GM12878 (cell line): ENCODE measurements at regions not wholly inside any gene's neighbourhood (a gene's known extent, or its start where the extent isn't known, plus 50 kb on each side); places are given as distances from the start of the nearest gene placed in this dataset.

Source experiments
- BCL11A ChIP-seq: IDR thresholded peaks from 2 replicates; pipeline ENCODE4 v1.6.1; 2011; ENCODE audit warnings: low read depth, low read length
- BMI1 ChIP-seq: fragments of 450-650 bp; IDR thresholded peaks from 2 replicates; pipeline ENCODE4 v1.6.1; 2016; ENCODE audit warnings: mild to moderate bottlenecking, moderate library complexity, borderline replicate concordance
- BRCA1 ChIP-seq: IDR thresholded peaks from 2 replicates; pipeline ENCODE4 v1.6.1; 2011; ENCODE audit warnings: low read depth, low read length, improper control_type of control experiment
- CBX5 ChIP-seq: sonication (generic); IDR thresholded peaks from 2 replicates; pipeline ENCODE4 v1.6.1; 2016; ENCODE audit warnings: low read depth, moderate library complexity, mild to moderate bottlenecking, inconsistent platforms
- CEBPB ChIP-seq, 2 experiments: fragments of 150-350 bp in 1 of 2; IDR thresholded peaks; 2 replicates each; pipeline ENCODE4 v1.6.1; 2012 to 2014; ENCODE audit warnings: low read depth in 2 of 2, low read length in 2 of 2, borderline replicate concordance in 1 of 2, inconsistent platforms in 1 of 2
- CHD1 ChIP-seq: IDR thresholded peaks from 2 replicates; pipeline ENCODE4 v1.6.1; 2012; ENCODE audit warnings: low read depth, low read length, improper control_type of control experiment
- CREM ChIP-seq: IDR thresholded peaks from 2 replicates; pipeline ENCODE4 v1.6.1; 2014; ENCODE audit warnings: antibody characterized with exemption, low read depth
- KLF5 ChIP-seq: fragments of 450-650 bp; IDR thresholded peaks from 2 replicates; pipeline ENCODE4 v1.6.1; 2014; ENCODE audit warnings: mild to moderate bottlenecking; ENCODE audit not compliant: partially characterized antibody
- NFIC ChIP-seq: IDR thresholded peaks from 2 replicates; pipeline ENCODE4 v1.6.1; 2012; ENCODE audit warnings: low read depth, mild to moderate bottlenecking, inconsistent platforms, low read length, moderate library complexity
- NFXL1 ChIP-seq: fragments of 450-650 bp; IDR thresholded peaks from 2 replicates; pipeline ENCODE4 v1.6.1; 2017; ENCODE audit warnings: antibody characterized with exemption, mild to moderate bottlenecking, borderline replicate concordance
- PML ChIP-seq: IDR thresholded peaks from 2 replicates; pipeline ENCODE4 v1.6.1; 2012; ENCODE audit warnings: low read length, inconsistent platforms
- SMAD1 ChIP-seq: fragments of 450-650 bp; IDR thresholded peaks from 2 replicates; pipeline ENCODE4 v1.6.1; 2018; ENCODE audit warnings: mild to moderate bottlenecking, low read depth; ENCODE audit not compliant: partially characterized antibody
- SP1 ChIP-seq: IDR thresholded peaks from one replicate; pipeline ENCODE4 v1.6.1; 2011; ENCODE audit warnings: low read depth, low read length
- SREBF1 ChIP-seq: IDR thresholded peaks from 2 replicates; pipeline ENCODE4 v1.6.1; 2012; ENCODE audit warnings: mild to moderate bottlenecking, low read length
- STAT1 ChIP-seq: fragments of 450-650 bp; conservative IDR thresholded peaks from 2 replicates; pipeline ENCODE4 v1.6.1; 2014; ENCODE audit warnings: antibody characterized with exemption, mild to moderate bottlenecking
- ZBED1 ChIP-seq: IDR thresholded peaks from 2 replicates; pipeline ENCODE4 v1.6.1; 2016; ENCODE audit warnings: borderline replicate concordance
- ZNF217 ChIP-seq: fragments of 450-650 bp; IDR thresholded peaks from 2 replicates; pipeline ENCODE4 v1.6.1; 2017; ENCODE audit warnings: antibody characterized with exemption, mild to moderate bottlenecking
- ZNF274 ChIP-seq: IDR thresholded peaks from one replicate; pipeline ENCODE4 v1.8.0; 2011; ENCODE audit not compliant: insufficient read length, insufficient read depth
- ZNF384 ChIP-seq: IDR thresholded peaks from 2 replicates; pipeline ENCODE4 v1.6.1; 2012; ENCODE audit warnings: low read depth, mild to moderate bottlenecking, low read length, improper control_type of control experiment, borderline replicate concordance
- TF ChIP-seq, protein P1 (sequence below): IDR thresholded peaks from 2 replicates; pipeline ENCODE4 v1.6.1; 2012; ENCODE audit warnings: low read depth, low read length, improper control_type of control experiment
- TF ChIP-seq, protein P2 (sequence below): fragments of 450-650 bp; IDR thresholded peaks from 2 replicates; pipeline ENCODE4 v1.6.1; 2017; ENCODE audit warnings: mild to moderate bottlenecking, low read depth, inconsistent platforms; ENCODE audit not compliant: poor library complexity, severe bottlenecking
- TF ChIP-seq, protein P3 (sequence below): IDR thresholded peaks from 2 replicates; pipeline ENCODE4 v1.6.1; 2012; ENCODE audit warnings: improper control_type of control experiment, low read depth, low read length; ENCODE audit not compliant: insufficient replicate concordance
- TF ChIP-seq, protein P4 (sequence below): IDR thresholded peaks from 2 replicates; pipeline ENCODE4 v1.6.1; 2012; ENCODE audit warnings: low read depth, low read length, improper control_type of control experiment

DNA sequence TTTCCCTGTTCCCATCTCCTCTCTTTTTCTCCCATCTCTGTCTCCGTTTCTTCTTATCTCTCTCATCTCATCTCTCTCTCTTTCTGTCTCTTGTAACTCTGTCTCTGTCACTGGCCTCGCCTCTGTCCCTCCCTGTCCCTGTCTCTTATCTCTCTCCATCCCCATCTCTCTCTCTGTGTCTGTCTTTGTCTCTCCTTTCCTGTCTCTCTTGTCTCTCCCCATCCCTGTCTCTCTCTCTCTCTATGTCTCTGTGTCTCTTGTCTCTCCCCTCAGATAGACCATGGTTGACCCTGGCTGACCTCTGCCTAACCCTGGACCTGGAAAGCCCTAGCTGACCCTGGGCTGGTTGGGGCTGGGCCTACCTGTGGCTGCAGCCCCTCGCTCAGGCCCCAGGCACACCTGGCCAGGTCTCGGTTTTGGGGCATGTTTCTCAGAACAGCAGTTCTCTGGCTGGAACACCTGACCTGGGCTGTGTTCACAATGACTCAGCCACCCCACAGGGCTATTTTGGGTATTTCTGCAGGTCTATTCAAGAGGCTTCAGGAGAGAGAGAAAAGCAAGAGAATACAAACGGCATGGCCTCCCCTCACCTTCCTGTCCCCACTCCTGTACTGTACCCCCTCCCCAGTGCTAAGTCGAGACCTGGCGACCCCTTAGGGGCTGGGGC is 174.4 kb downstream of the TMEM121 start (continued):
- TF ChIP-seq SP1 (peak; percentile 71), KLF5 (no peak), BMI1 (peak; percentile 59; the same call in 1 of the 2 replicates), BRCA1 (no peak), CBX5 (no peak; the same call in 1 of the 2 replicates), ZNF384 (no peak), STAT1 (0 out of 2 replicates have a peak, but pooled peaks have one; percentile 36), NFXL1 (no peak), CREM (peak; percentile 79), SREBF1 (no peak), PML (no peak; the same call in 1 of the 2 replicates), SMAD1 (peak; percentile 84), CEBPB (IDR thresholded peaks at IDR 0.05; ENCODE audit: borderline replicate concordance in 1 of 2, low read depth in 2 of 2, low read length in 2 of 2) (no peak), ZNF274 (no peak), NFIC (peak; percentile 82), ZNF217 (no peak), ZBED1 (peak; percentile 72; the same call in 1 of the 2 replicates), BCL11A (peak; percentile 73), CHD1 (no peak)
- TF ChIP-seq, protein P1, sequence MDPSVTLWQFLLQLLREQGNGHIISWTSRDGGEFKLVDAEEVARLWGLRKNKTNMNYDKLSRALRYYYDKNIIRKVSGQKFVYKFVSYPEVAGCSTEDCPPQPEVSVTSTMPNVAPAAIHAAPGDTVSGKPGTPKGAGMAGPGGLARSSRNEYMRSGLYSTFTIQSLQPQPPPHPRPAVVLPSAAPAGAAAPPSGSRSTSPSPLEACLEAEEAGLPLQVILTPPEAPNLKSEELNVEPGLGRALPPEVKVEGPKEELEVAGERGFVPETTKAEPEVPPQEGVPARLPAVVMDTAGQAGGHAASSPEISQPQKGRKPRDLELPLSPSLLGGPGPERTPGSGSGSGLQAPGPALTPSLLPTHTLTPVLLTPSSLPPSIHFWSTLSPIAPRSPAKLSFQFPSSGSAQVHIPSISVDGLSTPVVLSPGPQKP: no peak
- TF ChIP-seq, protein P2, sequence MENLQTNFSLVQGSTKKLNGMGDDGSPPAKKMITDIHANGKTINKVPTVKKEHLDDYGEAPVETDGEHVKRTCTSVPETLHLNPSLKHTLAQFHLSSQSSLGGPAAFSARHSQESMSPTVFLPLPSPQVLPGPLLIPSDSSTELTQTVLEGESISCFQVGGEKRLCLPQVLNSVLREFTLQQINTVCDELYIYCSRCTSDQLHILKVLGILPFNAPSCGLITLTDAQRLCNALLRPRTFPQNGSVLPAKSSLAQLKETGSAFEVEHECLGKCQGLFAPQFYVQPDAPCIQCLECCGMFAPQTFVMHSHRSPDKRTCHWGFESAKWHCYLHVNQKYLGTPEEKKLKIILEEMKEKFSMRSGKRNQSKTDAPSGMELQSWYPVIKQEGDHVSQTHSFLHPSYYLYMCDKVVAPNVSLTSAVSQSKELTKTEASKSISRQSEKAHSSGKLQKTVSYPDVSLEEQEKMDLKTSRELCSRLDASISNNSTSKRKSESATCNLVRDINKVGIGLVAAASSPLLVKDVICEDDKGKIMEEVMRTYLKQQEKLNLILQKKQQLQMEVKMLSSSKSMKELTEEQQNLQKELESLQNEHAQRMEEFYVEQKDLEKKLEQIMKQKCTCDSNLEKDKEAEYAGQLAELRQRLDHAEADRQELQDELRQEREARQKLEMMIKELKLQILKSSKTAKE: peak; percentile 63
- TF ChIP-seq, protein P3, sequence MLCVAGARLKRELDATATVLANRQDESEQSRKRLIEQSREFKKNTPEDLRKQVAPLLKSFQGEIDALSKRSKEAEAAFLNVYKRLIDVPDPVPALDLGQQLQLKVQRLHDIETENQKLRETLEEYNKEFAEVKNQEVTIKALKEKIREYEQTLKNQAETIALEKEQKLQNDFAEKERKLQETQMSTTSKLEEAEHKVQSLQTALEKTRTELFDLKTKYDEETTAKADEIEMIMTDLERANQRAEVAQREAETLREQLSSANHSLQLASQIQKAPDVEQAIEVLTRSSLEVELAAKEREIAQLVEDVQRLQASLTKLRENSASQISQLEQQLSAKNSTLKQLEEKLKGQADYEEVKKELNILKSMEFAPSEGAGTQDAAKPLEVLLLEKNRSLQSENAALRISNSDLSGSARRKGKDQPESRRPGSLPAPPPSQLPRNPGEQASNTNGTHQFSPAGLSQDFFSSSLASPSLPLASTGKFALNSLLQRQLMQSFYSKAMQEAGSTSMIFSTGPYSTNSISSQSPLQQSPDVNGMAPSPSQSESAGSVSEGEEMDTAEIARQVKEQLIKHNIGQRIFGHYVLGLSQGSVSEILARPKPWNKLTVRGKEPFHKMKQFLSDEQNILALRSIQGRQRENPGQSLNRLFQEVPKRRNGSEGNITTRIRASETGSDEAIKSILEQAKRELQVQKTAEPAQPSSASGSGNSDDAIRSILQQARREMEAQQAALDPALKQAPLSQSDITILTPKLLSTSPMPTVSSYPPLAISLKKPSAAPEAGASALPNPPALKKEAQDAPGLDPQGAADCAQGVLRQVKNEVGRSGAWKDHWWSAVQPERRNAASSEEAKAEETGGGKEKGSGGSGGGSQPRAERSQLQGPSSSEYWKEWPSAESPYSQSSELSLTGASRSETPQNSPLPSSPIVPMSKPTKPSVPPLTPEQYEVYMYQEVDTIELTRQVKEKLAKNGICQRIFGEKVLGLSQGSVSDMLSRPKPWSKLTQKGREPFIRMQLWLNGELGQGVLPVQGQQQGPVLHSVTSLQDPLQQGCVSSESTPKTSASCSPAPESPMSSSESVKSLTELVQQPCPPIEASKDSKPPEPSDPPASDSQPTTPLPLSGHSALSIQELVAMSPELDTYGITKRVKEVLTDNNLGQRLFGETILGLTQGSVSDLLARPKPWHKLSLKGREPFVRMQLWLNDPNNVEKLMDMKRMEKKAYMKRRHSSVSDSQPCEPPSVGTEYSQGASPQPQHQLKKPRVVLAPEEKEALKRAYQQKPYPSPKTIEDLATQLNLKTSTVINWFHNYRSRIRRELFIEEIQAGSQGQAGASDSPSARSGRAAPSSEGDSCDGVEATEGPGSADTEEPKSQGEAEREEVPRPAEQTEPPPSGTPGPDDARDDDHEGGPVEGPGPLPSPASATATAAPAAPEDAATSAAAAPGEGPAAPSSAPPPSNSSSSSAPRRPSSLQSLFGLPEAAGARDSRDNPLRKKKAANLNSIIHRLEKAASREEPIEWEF: no peak
- TF ChIP-seq, protein P4, sequence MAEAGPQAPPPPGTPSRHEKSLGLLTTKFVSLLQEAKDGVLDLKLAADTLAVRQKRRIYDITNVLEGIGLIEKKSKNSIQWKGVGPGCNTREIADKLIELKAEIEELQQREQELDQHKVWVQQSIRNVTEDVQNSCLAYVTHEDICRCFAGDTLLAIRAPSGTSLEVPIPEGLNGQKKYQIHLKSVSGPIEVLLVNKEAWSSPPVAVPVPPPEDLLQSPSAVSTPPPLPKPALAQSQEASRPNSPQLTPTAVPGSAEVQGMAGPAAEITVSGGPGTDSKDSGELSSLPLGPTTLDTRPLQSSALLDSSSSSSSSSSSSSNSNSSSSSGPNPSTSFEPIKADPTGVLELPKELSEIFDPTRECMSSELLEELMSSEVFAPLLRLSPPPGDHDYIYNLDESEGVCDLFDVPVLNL: no peak
